GM19438 (cell line): ENCODE measurements at regions not wholly inside any gene's neighbourhood (a gene's known extent, or its start where the extent isn't known, plus 50 kb on each side); places are given as distances from the start of the nearest gene placed in this dataset.
"Not testable (repeated sequence)": the region's sequence is repeated elsewhere in the genome, so short reads cannot be mapped to it uniquely, and the experiment has no call there.

Experiments
- ATAC-seq: cut with Tn5 transposase; IDR thresholded peaks from one replicate; pipeline ENCODE4 v1.9.1; 2021; ENCODE audit warnings: low read depth; ENCODE audit not compliant: unreplicated experiment

DNA sequence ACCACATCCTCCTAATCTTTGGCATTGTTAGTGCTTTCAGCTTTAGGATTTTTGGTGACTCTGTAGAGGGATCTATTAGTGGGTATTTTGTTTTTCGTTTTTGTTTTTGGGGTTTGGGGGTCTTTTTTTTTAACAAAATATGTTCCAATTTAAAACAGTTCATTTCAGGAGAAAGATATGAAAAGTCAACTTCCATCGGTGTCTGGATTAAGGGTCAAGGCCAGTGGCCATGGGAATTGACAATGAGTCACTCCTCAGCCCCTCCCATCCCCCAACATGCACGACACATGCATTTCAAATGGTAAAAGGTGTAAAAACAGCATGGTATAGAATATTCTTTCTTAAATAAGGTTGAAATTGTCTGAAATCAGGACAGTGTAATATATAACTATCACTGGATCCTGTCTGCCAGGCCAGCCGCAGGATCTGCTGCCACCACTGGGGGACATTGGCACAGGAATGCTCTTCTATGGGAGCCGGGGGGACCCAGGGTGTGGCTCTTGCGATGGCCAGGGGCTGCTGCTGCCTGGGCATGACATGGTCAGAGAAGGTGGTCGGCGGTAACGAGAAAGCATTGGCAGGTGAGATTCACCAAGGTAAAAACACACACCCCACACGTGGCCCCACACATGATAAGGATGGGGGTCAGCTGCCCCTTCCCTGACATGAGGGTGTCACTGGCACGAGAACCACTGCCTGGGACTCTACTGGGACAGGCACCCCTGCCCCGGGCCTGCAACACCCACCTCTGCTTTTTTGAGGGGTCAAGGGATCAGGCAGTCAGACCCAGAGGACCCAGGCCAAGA lies 126.2 kb upstream of the KCTD7 start:
- no peak for ATAC-seq

DNA sequence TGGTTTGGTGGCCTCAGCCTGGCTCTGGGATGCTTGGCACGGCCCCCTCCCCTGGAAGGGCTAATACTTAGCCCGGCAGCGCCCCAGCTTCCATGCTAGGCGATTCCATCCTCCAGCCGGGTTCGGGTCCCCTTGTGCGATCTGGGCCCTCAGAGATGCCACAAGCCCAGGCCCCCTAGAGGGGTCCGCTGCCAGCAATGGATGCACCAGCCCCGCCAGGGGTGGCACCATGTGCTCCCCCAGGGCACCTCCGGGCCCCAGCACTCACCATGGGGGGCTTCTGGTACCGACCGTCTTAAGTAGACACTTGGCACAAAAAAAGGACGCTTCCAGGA lies 125.7 kb upstream of the KCTD7 start:
- ATAC-seq = no peak

DNA sequence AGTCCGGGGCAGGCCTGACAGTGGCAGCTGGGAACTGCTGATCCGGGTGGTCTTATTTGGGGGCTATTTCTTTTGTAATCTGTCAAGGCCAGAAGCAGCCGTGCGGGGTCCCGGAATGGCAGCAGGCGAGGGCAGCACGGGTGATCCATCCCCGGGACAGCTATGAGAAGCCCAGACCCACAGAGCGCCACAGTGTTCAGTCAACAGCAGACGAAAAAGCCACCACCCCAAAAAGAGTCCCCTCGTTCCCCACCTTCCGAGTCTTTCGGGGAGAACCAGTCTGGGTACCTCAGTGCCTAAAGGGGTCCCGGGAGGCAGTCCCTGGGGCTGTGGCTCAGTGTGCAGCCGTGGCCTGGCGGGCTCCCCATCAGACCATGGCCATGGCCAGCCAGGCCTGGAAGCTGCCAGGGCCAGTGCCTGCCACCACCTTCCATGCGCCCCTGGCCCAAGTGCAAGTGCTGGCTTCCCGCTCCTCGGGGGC lies 125.1 kb upstream of the KCTD7 start:
- ATAC-seq = no peak

DNA sequence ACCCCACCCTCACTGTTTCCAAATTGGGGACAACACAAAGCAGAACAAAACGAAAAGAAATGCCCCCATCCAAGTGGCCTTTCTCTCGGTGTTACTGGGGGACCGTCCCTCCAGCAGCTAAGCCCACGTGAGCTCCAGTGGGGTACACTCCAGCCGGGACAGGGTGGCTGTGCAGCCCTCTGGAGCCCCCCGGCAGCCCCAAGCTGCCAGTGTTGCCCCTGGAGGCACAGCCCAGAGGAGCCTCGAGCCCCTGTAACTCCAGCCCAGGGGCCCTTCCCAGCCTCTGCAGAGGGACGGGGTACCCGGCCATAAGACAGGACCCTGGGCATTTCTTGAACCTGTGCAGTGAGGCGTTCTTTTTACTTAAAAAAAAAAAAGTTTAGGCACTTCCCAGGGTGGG lies 124.5 kb upstream of the KCTD7 start:
- no peak for ATAC-seq

DNA sequence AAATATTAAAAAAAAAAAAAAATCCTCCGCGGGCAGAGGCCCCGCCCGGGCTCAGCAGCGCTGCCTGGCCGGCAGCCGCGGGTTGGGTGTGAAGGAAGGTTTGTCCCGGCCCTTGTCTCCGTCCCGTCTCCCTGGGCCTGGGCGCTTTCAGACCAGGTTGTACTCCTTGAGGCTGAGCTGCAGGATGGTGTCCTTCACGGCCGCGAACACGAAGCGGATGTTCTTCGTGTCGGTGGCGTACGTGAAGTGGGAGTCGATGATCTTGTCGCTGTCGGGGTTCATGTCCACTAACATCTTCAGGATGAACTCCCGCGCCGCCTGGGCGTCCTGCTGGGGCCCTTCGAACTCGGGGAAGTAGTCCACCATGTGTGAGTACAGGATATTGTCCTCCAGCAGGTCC lies 123.7 kb upstream of the KCTD7 start:
- no peak for ATAC-seq

DNA sequence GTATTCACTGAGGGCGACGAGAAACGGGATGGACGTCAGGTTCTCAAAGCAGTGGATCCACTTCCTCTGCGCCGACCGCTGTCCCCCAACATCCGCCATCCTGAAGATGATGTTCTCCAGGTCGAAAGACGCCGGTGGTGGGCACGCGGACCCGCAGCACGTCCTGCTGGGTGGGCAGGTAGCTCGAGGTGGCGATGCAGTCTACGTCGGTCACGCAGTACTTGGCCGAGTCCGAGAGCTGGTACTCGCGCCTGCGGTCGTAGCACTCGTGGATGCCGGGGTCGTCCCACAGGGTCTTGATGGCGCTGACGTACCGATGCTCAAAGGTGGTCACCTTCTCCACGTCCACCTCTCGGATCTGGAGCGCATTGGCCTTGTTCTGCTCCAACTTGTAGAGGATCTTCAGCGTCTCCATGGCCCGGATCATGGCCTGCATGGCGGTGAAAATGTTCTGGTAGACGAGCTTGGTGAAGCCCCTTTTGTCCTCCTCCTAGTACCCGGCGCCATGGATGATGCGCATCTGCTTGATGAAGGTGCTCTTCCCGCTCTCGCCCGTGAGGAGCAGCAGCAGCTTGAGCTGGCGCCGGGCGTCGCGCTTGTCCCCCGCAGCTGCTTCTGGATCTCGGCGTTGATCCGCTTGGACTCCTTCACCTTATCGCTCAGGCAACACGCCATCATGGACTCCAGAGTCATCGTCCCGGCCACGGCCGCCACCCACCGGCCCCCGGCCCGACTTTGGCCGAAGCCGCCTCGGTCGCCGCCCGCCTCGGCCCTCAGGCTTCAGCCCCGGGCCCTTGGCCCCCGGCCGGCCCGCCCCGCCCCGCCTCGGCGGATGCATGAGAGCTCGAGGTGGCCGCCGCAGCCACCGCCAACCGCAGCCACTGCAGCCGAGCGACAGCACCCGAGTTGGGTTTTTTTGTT lies 122.9 kb upstream of the KCTD7 start:
- ATAC-seq = no peak

GRCh38 chr7:66506703-66507102 lies 122.0 kb upstream of the KCTD7 start:
- ATAC-seq = not testable (repeated sequence)

- ATAC-seq = no peak
These were observed 120.9 kb upstream of the KCTD7 start for GRCh38 chr7:66507764-66508296.

- ATAC-seq = no peak
These were observed 120.2 kb upstream of the KCTD7 start for GRCh38 chr7:66508431-66508830.

GRCh38 chr7:66514050-66514449 lies 114.6 kb upstream of the KCTD7 start:
- no peak for ATAC-seq

GRCh38 chr7:66517212-66517909 lies 111.3 kb upstream of the KCTD7 start:
- no peak for ATAC-seq

DNA sequence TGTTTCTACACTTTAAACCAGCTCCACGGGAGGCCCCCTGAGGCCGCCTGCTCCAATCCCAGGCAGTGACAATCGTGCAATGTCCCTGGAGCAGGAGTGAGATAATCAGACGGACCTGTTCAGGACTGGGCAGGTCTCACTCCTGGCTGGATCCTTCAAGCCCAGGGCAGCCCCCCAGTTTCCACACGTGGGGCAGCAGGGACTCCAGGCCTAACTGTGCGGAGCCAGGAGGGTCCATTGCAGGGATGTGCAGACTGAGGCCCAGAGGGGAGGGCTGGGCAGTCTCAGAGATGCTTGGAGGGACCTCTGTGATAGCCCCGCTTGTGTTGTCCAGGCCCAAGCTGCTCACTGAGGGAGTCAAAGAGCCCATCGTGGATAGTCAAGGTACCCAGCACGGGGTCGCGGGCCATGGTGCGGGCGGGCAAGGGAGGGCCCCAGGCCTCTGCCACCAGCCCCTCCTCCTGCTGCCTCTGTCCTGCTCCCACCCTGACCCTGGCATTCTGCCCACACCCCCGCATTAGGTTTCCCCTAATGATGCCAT lies 110.5 kb upstream of the KCTD7 start:
- no peak for ATAC-seq

DNA sequence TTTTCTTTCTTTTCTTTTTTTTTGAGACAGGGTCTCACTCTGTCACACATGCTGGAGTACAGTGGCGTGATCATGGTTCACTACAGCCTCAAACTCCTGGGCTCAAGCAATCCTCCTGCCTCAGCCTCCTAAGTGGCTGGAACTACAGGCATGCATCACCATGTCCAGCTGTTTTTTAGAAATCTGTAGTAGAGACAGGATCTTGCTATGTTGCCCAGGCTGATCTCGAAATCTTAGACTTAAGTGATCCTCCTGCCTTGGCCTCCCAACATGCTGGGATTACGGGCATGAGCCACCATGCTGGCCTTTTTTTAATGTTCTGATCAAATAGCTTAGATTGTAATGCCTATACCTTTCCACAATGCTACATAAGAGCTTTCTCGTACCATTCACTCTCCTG lies 107.0 kb upstream of the KCTD7 start:
- ATAC-seq = no peak

DNA sequence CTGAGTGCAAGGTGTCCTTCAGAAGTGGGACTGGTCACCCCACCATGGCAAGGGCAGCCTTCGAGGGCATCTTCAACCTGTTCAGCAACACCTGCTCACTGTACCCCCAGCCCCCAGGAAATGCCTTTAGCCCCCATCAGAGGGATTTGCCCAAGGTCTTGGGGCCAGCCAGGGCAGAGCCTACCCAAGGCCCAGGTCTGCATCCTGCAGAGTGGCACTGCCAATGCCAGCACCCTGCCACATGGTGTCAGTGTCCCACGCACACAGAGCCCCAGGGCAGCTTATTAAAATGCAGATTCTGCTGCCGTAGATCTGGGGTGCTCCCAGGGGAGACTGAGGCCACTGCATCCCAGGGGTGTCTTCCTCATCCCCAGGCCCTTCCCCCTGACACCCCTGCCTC lies 106.2 kb upstream of the KCTD7 start:
- ATAC-seq = no peak

- ATAC-seq = no peak
These were observed 105.3 kb upstream of the KCTD7 start for GRCh38 chr7:66523409-66523808.

GRCh38 chr7:66524738-66525137 lies 103.9 kb upstream of the KCTD7 start:
- no peak for ATAC-seq

GRCh38 chr7:66526782-66527181 lies 101.9 kb upstream of the KCTD7 start:
- not testable (repeated sequence) for ATAC-seq

DNA sequence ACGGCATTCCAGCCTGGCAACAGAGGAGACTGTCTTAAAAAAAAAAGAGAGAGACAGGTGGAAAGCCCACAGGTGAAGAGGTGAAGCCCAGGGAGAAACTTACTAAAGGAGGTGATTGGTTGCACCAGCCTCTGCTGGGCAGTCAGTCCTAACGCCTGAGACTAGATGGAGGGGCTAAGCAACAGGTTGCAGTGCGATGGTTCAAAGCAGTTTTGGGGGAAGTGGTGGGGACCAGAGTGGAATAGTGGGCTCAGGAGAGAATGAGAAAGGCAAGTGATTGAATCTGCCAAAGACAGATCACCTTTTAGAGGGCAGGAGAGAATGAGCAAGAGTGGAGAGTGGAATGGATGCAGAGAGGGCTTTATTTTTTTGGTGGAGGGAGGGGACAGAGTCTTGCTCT lies 100.0 kb upstream of the KCTD7 start:
- ATAC-seq = no peak

DNA sequence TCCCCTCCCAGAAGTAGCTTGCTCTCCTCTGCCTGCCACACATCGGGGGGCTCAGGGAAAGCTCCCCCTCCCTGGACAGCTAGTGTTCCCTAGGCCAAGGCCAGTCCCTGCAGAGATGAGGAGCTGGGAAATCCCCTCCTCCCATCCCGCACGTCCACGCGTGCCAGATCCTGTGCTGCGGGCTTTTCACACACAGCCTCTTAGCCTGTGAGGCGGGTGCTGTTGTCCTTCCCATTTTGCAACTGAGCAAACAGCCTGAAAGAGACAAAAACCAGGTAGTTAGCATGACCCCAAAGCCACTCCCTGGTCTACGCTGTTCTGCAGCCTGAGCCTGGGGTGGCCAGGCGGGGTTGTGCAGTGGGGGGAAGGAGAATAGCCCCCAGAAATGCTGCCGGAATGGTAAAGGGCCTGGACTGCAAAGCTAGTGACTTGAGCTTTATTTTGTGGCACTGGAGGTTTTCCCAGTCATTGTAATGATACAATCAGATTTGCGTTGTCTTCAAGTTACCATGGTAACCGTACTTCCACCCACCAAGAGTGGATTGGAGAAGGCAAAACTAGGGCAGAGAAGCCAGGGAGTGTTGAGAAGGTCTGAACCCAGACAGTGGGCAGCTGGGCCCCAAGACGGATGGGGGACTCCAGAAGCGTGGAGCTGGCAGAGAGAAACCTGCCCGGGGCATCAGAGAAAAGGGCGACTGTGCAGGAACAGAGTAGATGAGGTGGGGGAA lies 98.6 kb upstream of the KCTD7 start:
- no peak for ATAC-seq
